ENCODE measurements at regions not wholly inside any gene's neighbourhood (a gene's known extent, or its start where the extent isn't known, plus 50 kb on each side); places are given as distances from the start of the nearest gene placed in this dataset.
"Not testable (repeated sequence)": the region's sequence is repeated elsewhere in the genome, so short reads cannot be mapped to it uniquely, and the experiment has no call there.

GRCh38 chr9:33623658-33624586, 99.9 kb downstream of the ANKRD18B start:
- peak; percentile 77 for DNase-seq (ENCODE audit: low spot score)

GRCh38 chr9:33628318-33628717, 104.3 kb downstream of the ANKRD18B start:
- not testable (repeated sequence) for DNase-seq (ENCODE audit: low spot score)

GRCh38 chr9:33628865-33629410, 104.9 kb downstream of the ANKRD18B start:
- no peak for DNase-seq (ENCODE audit: low spot score)

- no peak for DNase-seq (ENCODE audit: low spot score)
Observed at GRCh38 chr9:33633636-33634035, 109.6 kb downstream of the ANKRD18B start.

GRCh38 chr9:33637881-33638280, 113.8 kb downstream of the ANKRD18B start:
- no peak for DNase-seq (ENCODE audit: low spot score)

GRCh38 chr9:33638391-33638915, 114.4 kb downstream of the ANKRD18B start:
- no peak for DNase-seq (ENCODE audit: low spot score)

- no peak for DNase-seq (ENCODE audit: low spot score)
Observed at GRCh38 chr9:33645706-33646105, 121.7 kb downstream of the ANKRD18B start.

GRCh38 chr9:33649463-33649862, 125.4 kb downstream of the ANKRD18B start:
- DNase-seq (ENCODE audit: low spot score): no peak

- no peak for DNase-seq (ENCODE audit: low spot score)
Observed at GRCh38 chr9:33651125-33651524, 127.1 kb downstream of the ANKRD18B start.

GRCh38 chr9:33659921-33660320, 135.4 kb upstream of the PRSS3 start:
- no peak for DNase-seq (ENCODE audit: low spot score)

GRCh38 chr9:33660772-33661171, 134.6 kb upstream of the PRSS3 start:
- no peak for DNase-seq (ENCODE audit: low spot score)

- no peak for DNase-seq (ENCODE audit: low spot score)
Observed at GRCh38 chr9:33661176-33661575, 134.2 kb upstream of the PRSS3 start.

- DNase-seq (ENCODE audit: low spot score): no peak
Observed at GRCh38 chr9:33662871-33663270, 132.5 kb upstream of the PRSS3 start.

GRCh38 chr9:33676194-33676745, 119.1 kb upstream of the PRSS3 start:
- not testable (repeated sequence) for DNase-seq (ENCODE audit: low spot score)

- DNase-seq (ENCODE audit: low spot score): peak; percentile 3
Observed at GRCh38 chr9:33676746-33677505, 118.4 kb upstream of the PRSS3 start.

GRCh38 chr9:33677506-33677809, 117.9 kb upstream of the PRSS3 start:
- no peak for DNase-seq (ENCODE audit: low spot score)

- no peak for DNase-seq (ENCODE audit: low spot score)
Observed at GRCh38 chr9:33677961-33678360, 117.4 kb upstream of the PRSS3 start.

GRCh38 chr9:33682551-33682950, 112.8 kb upstream of the PRSS3 start:
- DNase-seq (ENCODE audit: low spot score): no peak

GRCh38 chr9:33684831-33685230, 110.5 kb upstream of the PRSS3 start:
- no peak for DNase-seq (ENCODE audit: low spot score)

- DNase-seq (ENCODE audit: low spot score): no peak
Observed at GRCh38 chr9:33686942-33687341, 108.4 kb upstream of the PRSS3 start.

GRCh38 chr9:33687779-33688178, 107.6 kb upstream of the PRSS3 start:
- no peak for DNase-seq (ENCODE audit: low spot score)

GRCh38 chr9:33690143-33690933, 105.0 kb upstream of the PRSS3 start:
- no peak for DNase-seq (ENCODE audit: low spot score)

Measured in LoVo (cell line).